Gastrocnemius medialis (tissue), 4 donors: ENCODE measurements at regions not wholly inside any gene's neighbourhood (a gene's known extent, or its start where the extent isn't known, plus 50 kb on each side); places are given as distances from the start of the nearest gene placed in this dataset.

Experiments used
- ATAC-seq, 2 donors: fragments of 150-250 bp; one replicate each; pipeline ENCODE4 v1.9.1; 2016
- DNase-seq, 2 donors: peaks; one replicate each; pipeline ENCODE4 v3.0.0-alpha.2; 2019
- H3K27ac ChIP-seq, 4 donors: fragments of 200-600 bp; sonication (generic); 1 replicate in 1 of 4; 2 replicates in 3 of 4; pipeline ENCODE4 v1.5.1; 2016 to 2018; ENCODE audit warnings: mild to moderate bottlenecking in 2 of 4, moderate library complexity in 1 of 4
- H3K27me3 ChIP-seq, 3 donors: fragments of 200-600 bp; sonication (generic) in 2 of 3; 1 replicate in 1 of 3; 2 replicates in 2 of 3; pipeline versions ENCODE4 v1.5.1 to v1.6.0; 2016 to 2019; ENCODE audit warnings: mild to moderate bottlenecking in 1 of 3, moderate library complexity in 1 of 3
- H3K36me3 ChIP-seq, 2 donors: fragments of 200-600 bp; sonication (generic) in 1 of 2; one replicate each; pipeline ENCODE4 v1.5.1; 2017 to 2018
- H3K4me1 ChIP-seq, 2 donors: fragments of 200-600 bp; sonication (generic) in 1 of 2; one replicate each; pipeline ENCODE4 v1.5.1; 2016 to 2017; ENCODE audit warnings: mild to moderate bottlenecking in 2 of 2
- H3K4me3 ChIP-seq, 4 donors: fragments of 200-600 bp; sonication (generic) in 3 of 4; 1 replicate in 1 of 4; 2 replicates in 3 of 4; pipeline ENCODE4 v1.5.1; 2016 to 2019; ENCODE audit warnings: mild to moderate bottlenecking in 2 of 4
- H3K9me3 ChIP-seq, 3 donors: fragments of 200-600 bp; sonication (generic) in 2 of 3; 1 replicate in 1 of 3; 2 replicates in 2 of 3; pipeline ENCODE4 v1.5.1; 2016 to 2019
- POLR2A ChIP-seq, 2 donors: fragments of 450-650 bp; IDR thresholded peaks; one replicate each; pipeline ENCODE4 v1.6.1; 2017; ENCODE audit warnings: antibody characterized with exemption in 2 of 2, mild to moderate bottlenecking in 2 of 2, moderate library complexity in 2 of 2
- in situ Hi-C, 4 donors: fragments of 200-750 bp; cut with MboI; loops; one replicate each; pipeline versions ENCODE4 v1.15.0 to v1.8.0; 2017; ENCODE audit warnings: low sequenced_read_pairs in 4 of 4
- intact Hi-C: fragments of 100-400 bp; cut with DNase I; formaldehyde crosslinking; loops from one replicate; pipeline ENCODE4 v1.15.1; 2023; ENCODE audit warnings: low total_unique reads
- TF ChIP-seq, protein P1 (sequence below), 5 experiments: fragments of 450-650 bp in 3 of 5; fragments of 200-600 bp in 2 of 5; sonication (generic) in 2 of 5; IDR thresholded peaks in 4 of 5; conservative IDR thresholded peaks in 1 of 5; 1 replicate in 4 of 5; 2 replicates in 1 of 5; pipeline ENCODE4 v1.5.1; 2016 to 2019; ENCODE audit warnings: antibody characterized with exemption in 5 of 5, mild to moderate bottlenecking in 3 of 5, moderate library complexity in 3 of 5

DNA sequence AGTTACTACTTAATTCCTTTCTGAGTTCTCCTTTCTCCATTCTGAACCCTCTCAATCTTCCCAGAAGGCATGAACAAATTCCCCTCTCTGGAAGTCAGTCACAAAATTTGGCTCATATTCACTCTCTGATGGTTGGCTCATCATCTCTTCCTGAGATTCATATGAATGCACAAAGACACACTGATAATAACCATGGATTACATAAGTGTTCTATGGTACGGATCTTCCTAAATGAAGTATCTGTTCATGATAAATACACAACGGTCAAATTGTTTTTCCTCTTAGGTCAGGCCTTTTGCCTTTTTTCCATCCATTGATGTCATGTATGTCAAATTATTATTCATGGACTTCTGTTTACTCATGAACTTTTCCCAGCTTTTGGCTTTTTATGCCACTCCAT lies 162.6 kb downstream of the P2RY1 start:
- no peak for ATAC-seq
- in situ Hi-C loops: no loop called here
- no peak for DNase-seq
- no peaks in the 10 kb centered on the region for H3K9me3 ChIP-seq
- H3K4me3 ChIP-seq: no peak overlapping the region
- no peaks in the 10 kb centered on the region for H3K4me1 ChIP-seq
- no peak overlapping the region for H3K27ac ChIP-seq
- intact Hi-C loops: no loop called here
- H3K27me3 ChIP-seq: no peaks in the 10 kb centered on the region
- H3K36me3 ChIP-seq: no peaks in the 10 kb centered on the region
- TF ChIP-seq, protein P1, sequence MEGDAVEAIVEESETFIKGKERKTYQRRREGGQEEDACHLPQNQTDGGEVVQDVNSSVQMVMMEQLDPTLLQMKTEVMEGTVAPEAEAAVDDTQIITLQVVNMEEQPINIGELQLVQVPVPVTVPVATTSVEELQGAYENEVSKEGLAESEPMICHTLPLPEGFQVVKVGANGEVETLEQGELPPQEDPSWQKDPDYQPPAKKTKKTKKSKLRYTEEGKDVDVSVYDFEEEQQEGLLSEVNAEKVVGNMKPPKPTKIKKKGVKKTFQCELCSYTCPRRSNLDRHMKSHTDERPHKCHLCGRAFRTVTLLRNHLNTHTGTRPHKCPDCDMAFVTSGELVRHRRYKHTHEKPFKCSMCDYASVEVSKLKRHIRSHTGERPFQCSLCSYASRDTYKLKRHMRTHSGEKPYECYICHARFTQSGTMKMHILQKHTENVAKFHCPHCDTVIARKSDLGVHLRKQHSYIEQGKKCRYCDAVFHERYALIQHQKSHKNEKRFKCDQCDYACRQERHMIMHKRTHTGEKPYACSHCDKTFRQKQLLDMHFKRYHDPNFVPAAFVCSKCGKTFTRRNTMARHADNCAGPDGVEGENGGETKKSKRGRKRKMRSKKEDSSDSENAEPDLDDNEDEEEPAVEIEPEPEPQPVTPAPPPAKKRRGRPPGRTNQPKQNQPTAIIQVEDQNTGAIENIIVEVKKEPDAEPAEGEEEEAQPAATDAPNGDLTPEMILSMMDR (IDR thresholded peaks at IDR 0.05 in 4 of 5, conservative IDR thresholded peaks at IDR 0.05 in 1 of 5): no peak
- TF ChIP-seq POLR2A (IDR thresholded peaks at IDR 0.05): no peak

DNA sequence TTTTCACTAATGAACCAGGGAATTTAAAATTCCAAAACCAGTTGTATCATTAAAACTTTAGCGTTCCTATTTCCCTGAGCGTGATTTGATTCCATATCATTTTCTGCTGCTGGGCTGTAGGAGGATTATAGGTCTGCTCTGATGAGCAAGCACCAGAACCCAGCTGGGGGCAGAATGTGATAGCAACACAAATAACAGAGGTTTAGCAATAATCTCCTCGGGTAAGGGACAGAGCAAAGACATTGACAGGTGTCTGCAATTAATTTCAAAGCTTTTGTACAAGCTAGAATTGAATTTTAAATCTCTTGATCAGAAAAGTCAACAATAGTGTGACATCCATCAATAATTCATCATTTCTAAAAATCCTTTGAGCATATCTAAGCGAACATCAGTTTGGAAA lies 163.4 kb upstream of the RAP2B start:
- intact Hi-C loops (no loop called here), in situ Hi-C loops (no loop called here)
- Histone ChIP-seq H3K36me3 (no peaks in the 10 kb centered on the region), H3K4me3 (no peak overlapping the region), H3K27ac (no peak overlapping the region), H3K27me3 (no peaks in the 10 kb centered on the region), H3K9me3 (no peaks in the 10 kb centered on the region), H3K4me1 (no peaks in the 10 kb centered on the region)
- ATAC-seq (no peak), DNase-seq (no peak)
- TF ChIP-seq, protein P1 (IDR thresholded peaks at IDR 0.05 in 4 of 5, conservative IDR thresholded peaks at IDR 0.05 in 1 of 5): no peak
- no peak for TF ChIP-seq POLR2A (IDR thresholded peaks at IDR 0.05)

DNA sequence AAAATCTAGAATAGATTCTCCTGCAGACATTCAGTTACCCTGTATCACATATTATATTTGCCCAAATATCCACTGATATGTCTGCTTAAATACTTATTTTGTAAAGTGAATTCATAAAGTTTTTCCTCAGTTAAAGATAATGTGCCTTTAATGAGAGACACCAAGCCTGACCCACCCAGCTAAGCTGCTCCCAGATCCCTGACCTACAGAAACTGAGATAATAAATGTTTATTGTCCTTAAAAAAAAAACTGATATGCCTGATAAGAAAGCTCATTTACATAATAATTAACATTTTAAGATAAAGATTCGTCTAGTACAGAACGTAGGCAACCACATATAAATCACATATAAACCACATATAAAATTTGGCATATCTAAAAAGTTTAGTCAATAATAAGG lies 161.7 kb upstream of the RAP2B start:
- intact Hi-C loops: no loop called here

DNA sequence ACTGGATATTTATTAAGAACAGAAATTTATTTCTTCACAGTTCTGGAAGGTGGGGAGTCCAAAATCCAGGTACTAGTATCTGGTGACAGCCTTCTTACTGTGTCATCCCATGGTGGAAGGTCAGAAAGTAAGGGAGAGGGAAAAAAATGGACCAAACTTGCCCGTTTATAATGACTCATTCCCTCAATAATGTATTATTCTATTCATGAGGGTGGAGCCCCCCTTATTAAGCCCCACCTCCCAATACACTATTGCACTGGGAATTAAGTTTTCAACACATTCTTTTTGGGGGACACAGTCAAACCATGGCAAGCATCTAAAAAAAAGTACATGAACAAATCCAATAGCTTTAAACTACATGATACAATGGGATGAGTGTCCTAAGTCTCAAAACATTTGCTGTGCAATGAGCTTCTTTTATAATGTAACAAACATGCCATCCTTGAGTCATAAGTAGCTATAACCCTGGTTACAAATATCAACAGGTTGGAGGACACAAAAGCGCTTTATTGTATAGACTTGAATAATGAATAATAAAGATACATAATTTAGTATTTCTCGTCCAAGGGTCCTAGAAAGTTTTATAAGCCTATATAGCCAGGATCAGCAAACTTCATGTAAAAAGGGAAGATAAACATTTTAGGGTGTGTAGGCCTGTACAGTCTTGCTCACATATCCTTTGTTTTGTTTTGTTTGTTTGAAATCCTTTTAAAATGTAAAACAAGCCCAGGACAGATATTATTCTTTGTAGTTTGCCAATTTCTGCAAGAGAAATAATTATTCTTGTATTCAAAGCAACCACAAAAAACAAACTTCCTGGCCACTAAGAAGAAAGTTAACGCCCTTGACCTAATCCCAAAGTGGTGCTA lies 160.6 kb upstream of the RAP2B start:
- ATAC-seq: no peak
- no peak overlapping the region for H3K4me3 ChIP-seq

More for the DNA sequence above, 161.7 kb upstream of the RAP2B start:
- Histone ChIP-seq H3K27ac (no peak overlapping the region), H3K9me3 (no peaks in the 10 kb centered on the region), H3K4me1 (no peaks in the 10 kb centered on the region), H3K4me3 (no peak overlapping the region), H3K36me3 (no peaks in the 10 kb centered on the region), H3K27me3 (no peaks in the 10 kb centered on the region)
- ATAC-seq (no peak), DNase-seq (no peak)
- no peak for TF ChIP-seq POLR2A (IDR thresholded peaks at IDR 0.05)
- TF ChIP-seq, protein P1 (IDR thresholded peaks at IDR 0.05 in 4 of 5, conservative IDR thresholded peaks at IDR 0.05 in 1 of 5): no peak
- in situ Hi-C loops: no loop called here

More for the DNA sequence above, 160.6 kb upstream of the RAP2B start:
- Histone ChIP-seq H3K9me3 (no peaks in the 10 kb centered on the region), H3K36me3 (no peaks in the 10 kb centered on the region), H3K27ac (no peak overlapping the region), H3K27me3 (no peaks in the 10 kb centered on the region), H3K4me1 (no peaks in the 10 kb centered on the region)
- TF ChIP-seq, protein P1 (IDR thresholded peaks at IDR 0.05 in 4 of 5, conservative IDR thresholded peaks at IDR 0.05 in 1 of 5): no peak
- no peak for TF ChIP-seq POLR2A (IDR thresholded peaks at IDR 0.05)
- in situ Hi-C loops (no loop called here), intact Hi-C loops (no loop called here)
- DNase-seq: no peak
